ENCODE measurements at regions not wholly inside any gene's neighbourhood (a gene's known extent, or its start where the extent isn't known, plus 50 kb on each side); places are given as distances from the start of the nearest gene placed in this dataset.

DNA sequence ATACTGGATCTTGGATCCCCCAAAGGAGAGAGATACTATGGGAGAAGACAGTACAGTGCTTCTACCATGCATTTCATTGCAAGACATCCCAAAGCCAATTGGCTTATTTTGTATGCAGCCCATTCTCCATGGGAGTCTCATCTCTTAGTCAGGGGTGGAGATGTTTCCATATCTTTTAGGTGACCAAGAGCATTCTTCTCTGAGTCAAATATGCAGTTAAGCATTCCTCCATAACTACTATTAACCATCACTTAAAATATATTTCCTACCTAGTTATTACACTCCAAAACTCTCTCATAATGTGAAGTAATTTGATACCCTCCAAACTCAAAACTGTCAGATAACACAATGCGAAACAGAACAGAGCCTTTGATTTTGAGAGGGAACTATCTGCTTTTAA is 542.6 kb downstream of the HDGFL1 start:
- Histone ChIP-seq H3K27ac (ENCODE audit: low read depth, low read length) (no peak overlapping the region), H3K9me3 (ENCODE audit: control insufficient read depth in 1 of 2, insufficient read depth in 1 of 2, low read depth in 1 of 2, low read length in 2 of 2) (peaks cover 0 to 8% of the 10 kb centered on the region in 2 experiments; a peak in 1 of 4 replicates), H3K4me3 (replicated peaks in 1 of 2; ENCODE audit: low read depth in 1 of 2, low read length in 2 of 2) (no peak overlapping the region), H3K4me1 (ENCODE audit: control insufficient read depth in 1 of 2, insufficient read depth in 2 of 2, low read length in 2 of 2) (no peaks in the 10 kb centered on the region), H2AFZ (ENCODE audit: low read depth, low read length, poor library complexity, severe bottlenecking) (no peak overlapping the region), H3K36me3 (ENCODE audit: control insufficient read depth in 1 of 2, insufficient read depth in 2 of 2, low read length in 2 of 2) (no peaks in the 10 kb centered on the region), H3K79me2 (ENCODE audit: insufficient read depth, low read length) (no peaks in the 10 kb centered on the region), H3K9ac (ENCODE audit: low read length) (no peak overlapping the region), H3K27me3 (ENCODE audit: insufficient read depth, low read length) (no peaks in the 10 kb centered on the region), H4K20me1 (ENCODE audit: insufficient read depth) (no peaks in the 10 kb centered on the region), H3K9me2 (ENCODE audit: insufficient read depth) (no peaks in the 10 kb centered on the region), H3K4me2 (ENCODE audit: low read length) (no peak overlapping the region)
- TF ChIP-seq POLR2A (IDR thresholded peaks at IDR 0.05; ENCODE audit: borderline replicate concordance, extremely low read depth, insufficient read depth, insufficient read length): no peak
- no peak for TF ChIP-seq SRF (IDR thresholded peaks at IDR 0.05; ENCODE audit: low read depth)
- no peak for TF ChIP-seq SIN3A (IDR thresholded peaks at IDR 0.05; ENCODE audit: low read depth)
- no peak for TF ChIP-seq EZH2phosphoT487 (IDR thresholded peaks at IDR 0.05; ENCODE audit: borderline replicate concordance)
- TF ChIP-seq, protein P1, sequence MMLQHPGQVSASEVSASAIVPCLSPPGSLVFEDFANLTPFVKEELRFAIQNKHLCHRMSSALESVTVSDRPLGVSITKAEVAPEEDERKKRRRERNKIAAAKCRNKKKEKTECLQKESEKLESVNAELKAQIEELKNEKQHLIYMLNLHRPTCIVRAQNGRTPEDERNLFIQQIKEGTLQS (IDR thresholded peaks at IDR 0.05): no peak
- TF ChIP-seq ZBTB33 (IDR thresholded peaks at IDR 0.05; ENCODE audit: extremely low read depth, insufficient replicate concordance, low read length): no peak
- TF ChIP-seq REST (IDR thresholded peaks at IDR 0.05; ENCODE audit: low read depth): no peak
- no peak for TF ChIP-seq YY1 (IDR thresholded peaks at IDR 0.05; ENCODE audit: extremely low read depth, insufficient replicate concordance, low read depth, low read length)
- TF ChIP-seq, protein P2, sequence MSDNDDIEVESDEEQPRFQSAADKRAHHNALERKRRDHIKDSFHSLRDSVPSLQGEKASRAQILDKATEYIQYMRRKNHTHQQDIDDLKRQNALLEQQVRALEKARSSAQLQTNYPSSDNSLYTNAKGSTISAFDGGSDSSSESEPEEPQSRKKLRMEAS (IDR thresholded peaks at IDR 0.05): no peak
- TF ChIP-seq POLR2AphosphoS5 (IDR thresholded peaks at IDR 0.05; ENCODE audit: low read depth, low read length): no peak
- no peak for TF ChIP-seq RAD21 (IDR thresholded peaks at IDR 0.05; ENCODE audit: low read depth)
- no peak for TF ChIP-seq EZH2 (IDR thresholded peaks at IDR 0.05)
- no peak for TF ChIP-seq JUND (IDR thresholded peaks at IDR 0.05)
- no peak for TF ChIP-seq ELF1 (IDR thresholded peaks at IDR 0.05; ENCODE audit: borderline replicate concordance, low read depth)
- TF ChIP-seq SP1 (IDR thresholded peaks at IDR 0.05; ENCODE audit: low read depth): no peak
- TF ChIP-seq FOSL1 (IDR thresholded peaks at IDR 0.05; ENCODE audit: low read depth): no peak
- TF ChIP-seq ZNF274 (IDR thresholded peaks at IDR 0.05; ENCODE audit: low read depth, low read length): no peak
- no peak for TF ChIP-seq TCF7L2 (IDR thresholded peaks at IDR 0.05; ENCODE audit: borderline replicate concordance, extremely low read depth, insufficient read depth, insufficient read length)
- CTCF ChIA-PET: no interaction called here
- BruUV-seq (replicated peaks): no TSS peak
- DNase-seq (ENCODE audit: low read depth, low spot score) (no peak), ATAC-seq (no peak)
- intact Hi-C loops (cut with micrococcal nuclease): no loop called here
- RAD21 ChIA-PET (ENCODE audit: low non-redundant PET in 1 of 2, low total read pairs in 2 of 2, uncharacterized antibody in 2 of 2, unreplicated experiment in 2 of 2): no interaction called here
- POLR2A ChIA-PET: no interaction called here
